T-helper 2 cell treated with Interferon-gamma antibody and Interleukin-4, amounts not matched to agents 5 μg/mL and 100 μg/mL, for 36 hours (primary cell): ENCODE measurements at regions not wholly inside any gene's neighbourhood (a gene's known extent, or its start where the extent isn't known, plus 50 kb on each side); places are given as distances from the start of the nearest gene placed in this dataset.

Experiments used
- DNase-seq: peaks from one replicate; pipeline ENCODE4 v3.0.0; 2021; ENCODE audit warnings: low spot score
- H3K27ac Mint-ChIP-seq: one replicate; pipeline ENCODE4 v1.8.0; 2021; ENCODE audit warnings: mild to moderate bottlenecking, mixed read lengths
- H3K27me3 Mint-ChIP-seq: one replicate; pipeline ENCODE4 v1.8.0; 2021; ENCODE audit warnings: low read depth, mixed read lengths
- H3K36me3 Mint-ChIP-seq: one replicate; pipeline ENCODE4 v1.8.0; 2021; ENCODE audit warnings: low read depth, mixed read lengths
- H3K4me1 Mint-ChIP-seq: one replicate; pipeline ENCODE4 v1.8.0; 2021; ENCODE audit warnings: low read depth, mixed read lengths
- H3K4me3 Mint-ChIP-seq: one replicate; pipeline ENCODE4 v1.8.0; 2022; ENCODE audit warnings: mild to moderate bottlenecking, moderate library complexity, mixed read lengths
- H3K9me3 Mint-ChIP-seq: one replicate; pipeline ENCODE4 v1.8.0; 2021; ENCODE audit warnings: mixed read lengths

DNA sequence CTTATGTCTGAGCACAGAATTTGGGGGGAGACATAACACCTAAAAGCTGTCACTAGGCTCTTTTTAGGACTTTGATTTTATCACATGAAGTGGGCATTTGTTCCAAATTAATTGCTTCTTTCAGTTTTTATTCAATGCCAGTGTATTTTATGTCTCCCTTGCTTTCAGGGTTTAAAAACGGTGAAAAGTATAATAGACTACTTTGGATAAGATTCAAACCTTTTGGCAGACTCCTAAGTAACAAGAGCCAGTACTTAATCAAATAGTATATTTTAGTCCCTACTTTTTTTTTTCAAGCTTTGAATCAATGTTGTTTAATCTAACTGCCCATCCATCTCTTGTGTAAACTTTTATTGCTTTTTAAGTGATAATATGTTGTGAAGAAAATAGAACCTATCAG is 847.2 kb upstream of the DPPA4 start:
- H3K36me3 Mint-ChIP-seq: no peaks in the 10 kb centered on the region
- DNase-seq: no peak
- H3K4me1 Mint-ChIP-seq: no peaks in the 10 kb centered on the region
- no peaks in the 10 kb centered on the region for H3K9me3 Mint-ChIP-seq
- H3K27me3 Mint-ChIP-seq: no peaks in the 10 kb centered on the region
- H3K27ac Mint-ChIP-seq: no peak overlapping the region
- H3K4me3 Mint-ChIP-seq: no peak overlapping the region

DNA sequence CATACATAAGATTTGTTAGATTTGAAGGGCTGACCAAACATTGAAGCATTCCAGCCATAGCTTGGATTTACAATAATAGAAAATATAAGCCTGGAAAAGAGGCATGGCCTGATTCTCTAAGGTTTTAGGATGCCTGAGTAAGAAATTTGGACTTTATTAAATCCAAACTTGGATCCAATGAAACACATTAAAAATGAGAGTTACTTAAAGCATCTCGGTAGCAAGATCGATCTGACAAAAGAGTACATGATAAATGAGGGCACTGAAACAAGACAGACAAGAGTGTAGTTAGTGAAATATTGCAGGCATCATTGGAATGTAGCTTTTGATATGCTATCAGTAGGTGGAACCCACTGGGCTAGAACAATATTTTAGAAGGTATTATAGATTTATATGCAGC is 855.7 kb upstream of the DPPA4 start:
- H3K27ac Mint-ChIP-seq: no peak overlapping the region
- H3K9me3 Mint-ChIP-seq: no peaks in the 10 kb centered on the region
- no peak for DNase-seq
- H3K4me1 Mint-ChIP-seq: no peaks in the 10 kb centered on the region
- no peak overlapping the region for H3K4me3 Mint-ChIP-seq
- H3K36me3 Mint-ChIP-seq: no peaks in the 10 kb centered on the region
- H3K27me3 Mint-ChIP-seq: no peaks in the 10 kb centered on the region

DNA sequence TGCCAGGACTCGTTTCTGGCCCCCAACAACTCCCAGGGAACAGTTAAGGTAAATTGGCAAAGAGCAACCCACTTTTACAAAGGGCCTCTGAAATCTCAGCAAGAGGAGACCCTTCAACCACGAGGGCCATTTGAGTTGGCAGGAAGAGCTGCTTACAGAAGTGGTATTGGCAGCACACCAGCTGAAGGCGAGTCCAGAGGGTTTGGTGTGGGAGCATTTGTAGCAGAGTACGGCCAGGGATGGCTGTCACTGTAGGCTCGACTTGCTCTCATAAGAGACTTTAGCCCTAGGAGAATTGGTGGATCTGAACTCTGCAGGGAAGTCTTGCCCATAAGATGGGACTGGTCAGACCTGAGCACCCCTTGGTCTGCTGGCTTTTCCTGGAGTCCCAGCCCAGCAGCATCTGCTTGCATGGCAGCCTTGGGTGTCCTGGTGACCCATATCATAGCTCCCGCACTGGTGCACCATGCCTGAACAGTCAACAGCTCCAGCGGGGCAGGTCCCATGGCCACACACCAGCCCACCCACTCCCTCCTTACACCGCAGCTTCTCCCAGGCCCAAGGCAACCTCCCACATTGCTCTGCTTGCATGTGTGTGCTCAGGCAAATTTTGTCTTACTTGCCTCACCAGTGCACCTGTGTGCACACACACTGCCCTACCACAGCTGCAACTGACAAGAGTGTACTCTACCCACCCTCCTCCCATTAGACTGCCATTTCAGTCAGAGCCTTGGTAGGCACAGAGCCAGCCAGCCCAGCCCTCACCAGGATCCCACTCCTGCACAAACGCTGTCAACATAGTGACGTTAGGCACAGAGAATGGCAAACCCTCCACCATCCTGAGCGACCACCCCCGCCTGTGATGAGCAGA is 861.6 kb upstream of the DPPA4 start:
- Mint-ChIP-seq H3K4me1 (no peaks in the 10 kb centered on the region), H3K36me3 (no peaks in the 10 kb centered on the region), H3K4me3 (no peak overlapping the region), H3K27me3 (no peaks in the 10 kb centered on the region), H3K9me3 (peaks cover 3% of the 10 kb centered on the region), H3K27ac (no peak overlapping the region)
- DNase-seq: no peak

DNA sequence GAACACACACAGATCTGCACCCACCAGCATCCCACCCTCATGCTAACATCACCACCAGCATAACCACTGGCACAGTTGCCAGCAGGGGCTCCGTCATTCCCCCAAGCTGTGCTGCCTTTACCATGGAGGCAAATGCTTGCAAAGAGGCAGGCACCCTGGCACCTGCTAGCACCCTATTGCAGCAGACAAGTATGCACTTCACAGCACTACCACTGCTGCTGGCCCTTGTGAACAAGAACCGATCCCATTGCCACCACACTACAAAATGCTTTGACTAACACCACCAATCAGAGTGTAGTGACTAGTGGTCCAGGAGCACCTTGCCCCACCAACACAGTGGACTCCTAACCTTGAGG is 862.2 kb upstream of the DPPA4 start:
- Mint-ChIP-seq H3K4me3 (no peak overlapping the region), H3K27me3 (no peaks in the 10 kb centered on the region), H3K36me3 (no peaks in the 10 kb centered on the region), H3K27ac (no peak overlapping the region), H3K9me3 (peaks cover 3% of the 10 kb centered on the region), H3K4me1 (no peaks in the 10 kb centered on the region)
- DNase-seq: no peak

DNA sequence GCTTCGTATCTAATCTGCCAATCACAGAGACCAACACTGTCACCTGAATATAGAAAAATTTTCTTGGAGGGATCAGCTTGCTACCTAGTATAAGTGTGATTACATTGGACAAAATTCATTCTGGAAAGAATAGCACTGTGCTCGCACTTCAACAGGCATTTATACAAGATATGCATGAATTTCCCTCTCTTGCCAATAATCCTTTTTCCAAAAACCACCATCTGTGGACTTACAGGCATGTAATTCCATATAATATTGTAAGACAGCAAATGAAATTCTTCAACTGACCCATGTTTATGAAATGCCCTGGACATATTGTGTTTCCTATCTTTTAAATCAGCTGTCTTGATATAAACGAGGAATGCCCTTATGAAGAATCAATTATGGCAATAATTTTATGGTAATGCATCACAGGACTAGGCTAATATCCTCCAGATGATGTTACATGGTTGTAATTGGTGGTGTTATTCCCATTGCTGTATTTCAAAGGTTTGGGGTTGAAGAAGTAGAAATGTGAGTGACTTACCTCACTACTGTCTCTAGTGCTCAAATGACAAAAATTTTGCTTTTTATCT is 861.4 kb upstream of the NECTIN3 start:
- Mint-ChIP-seq H3K4me3 (no peak overlapping the region), H3K9me3 (no peaks in the 10 kb centered on the region), H3K4me1 (no peaks in the 10 kb centered on the region), H3K36me3 (no peaks in the 10 kb centered on the region), H3K27ac (no peak overlapping the region), H3K27me3 (no peaks in the 10 kb centered on the region)
- DNase-seq: no peak

DNA sequence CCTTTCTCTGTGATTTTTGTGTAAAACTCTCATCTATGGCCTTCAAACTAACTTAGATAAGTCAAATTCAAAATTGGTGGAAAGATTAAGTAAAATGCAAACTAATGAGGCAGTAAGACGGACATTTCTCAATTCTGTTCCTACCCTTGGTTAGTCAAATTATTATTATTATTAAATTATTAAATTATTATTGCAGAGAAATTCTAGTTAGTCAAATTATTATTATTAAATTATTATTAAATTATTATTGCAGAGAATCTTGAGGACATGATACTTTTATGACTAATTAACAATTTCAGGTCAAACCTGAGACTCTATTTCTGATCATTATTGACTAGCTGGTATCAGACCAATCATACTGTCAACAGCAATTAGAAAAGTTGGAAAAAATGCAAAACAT is 845.0 kb upstream of the NECTIN3 start:
- no peak overlapping the region for H3K4me3 Mint-ChIP-seq
- H3K4me1 Mint-ChIP-seq: no peaks in the 10 kb centered on the region
- no peaks in the 10 kb centered on the region for H3K27me3 Mint-ChIP-seq
- H3K9me3 Mint-ChIP-seq: no peaks in the 10 kb centered on the region
- H3K27ac Mint-ChIP-seq: no peak overlapping the region
- H3K36me3 Mint-ChIP-seq: no peaks in the 10 kb centered on the region
- no peak for DNase-seq

DNA sequence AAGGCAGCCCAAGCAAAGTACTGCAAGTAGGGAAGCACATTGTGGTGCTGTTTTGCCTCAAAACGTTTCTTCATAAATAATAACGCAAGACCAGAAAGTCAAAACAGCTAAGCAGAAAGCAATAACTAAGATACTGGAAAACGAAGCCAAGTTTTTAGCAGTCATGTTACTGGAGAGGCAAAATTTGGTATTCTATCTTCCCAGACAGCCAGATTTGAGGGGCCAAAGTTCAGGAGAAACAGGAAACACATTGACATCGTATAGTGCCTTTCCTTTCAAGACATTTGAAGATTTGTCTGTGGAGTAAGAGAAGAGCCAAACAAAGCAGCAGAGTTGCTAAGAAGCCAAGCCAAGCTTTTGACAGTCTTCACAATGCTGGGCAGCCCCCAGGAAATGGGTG is 843.6 kb upstream of the NECTIN3 start:
- Mint-ChIP-seq H3K9me3 (no peaks in the 10 kb centered on the region), H3K4me3 (no peak overlapping the region), H3K27me3 (no peaks in the 10 kb centered on the region), H3K36me3 (no peaks in the 10 kb centered on the region), H3K4me1 (no peaks in the 10 kb centered on the region), H3K27ac (no peak overlapping the region)
- no peak for DNase-seq

DNA sequence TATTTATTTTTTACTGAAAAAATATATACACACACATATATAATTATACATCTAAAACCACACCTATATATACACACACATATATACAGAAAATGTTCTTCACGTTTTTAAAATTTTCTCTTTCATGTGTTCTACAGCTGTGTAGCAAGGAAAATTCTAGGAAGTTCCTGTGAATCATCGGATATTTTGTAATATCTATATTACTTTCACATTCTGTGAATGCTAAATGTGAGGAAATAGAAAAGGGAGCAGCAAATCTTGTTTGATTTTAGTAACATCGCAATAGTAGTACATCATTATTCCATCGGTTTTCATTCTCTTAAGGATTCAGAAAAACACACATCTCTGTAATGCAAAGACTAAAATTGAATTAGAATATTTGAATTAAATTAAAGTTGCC is 836.8 kb upstream of the NECTIN3 start:
- Mint-ChIP-seq H3K4me3 (no peak overlapping the region), H3K27ac (no peak overlapping the region), H3K4me1 (no peaks in the 10 kb centered on the region), H3K27me3 (no peaks in the 10 kb centered on the region), H3K36me3 (no peaks in the 10 kb centered on the region), H3K9me3 (no peaks in the 10 kb centered on the region)
- DNase-seq: no peak

DNA sequence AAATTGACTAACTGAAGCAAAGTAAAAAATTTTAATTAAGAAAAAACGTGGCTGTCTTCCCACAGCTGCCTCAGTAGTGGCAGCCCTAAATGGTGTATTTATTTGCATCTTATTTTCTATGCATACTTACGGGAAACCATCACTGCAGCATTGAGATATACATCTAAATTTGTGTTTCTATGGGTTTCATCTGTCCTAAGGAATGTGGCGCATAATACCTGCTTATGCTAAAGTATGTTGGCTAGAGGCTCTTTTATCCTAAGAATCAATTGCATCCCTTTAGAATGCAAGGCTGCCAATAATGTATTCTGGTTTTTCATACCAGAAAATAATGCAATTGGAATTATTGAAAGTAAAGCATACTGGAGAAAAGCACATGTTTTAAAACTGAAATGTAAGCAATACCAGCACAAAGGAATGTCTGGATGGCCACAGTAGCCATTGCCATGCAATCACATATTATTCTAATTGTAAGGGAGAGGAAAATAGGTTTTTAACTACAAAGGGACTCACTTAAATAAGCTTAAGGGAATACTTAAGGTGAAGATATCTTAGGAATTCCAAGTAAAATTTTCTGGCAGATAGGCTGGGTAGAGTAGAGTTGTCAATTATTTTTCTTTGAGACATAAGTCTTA is 834.5 kb upstream of the NECTIN3 start:
- H3K4me3 Mint-ChIP-seq: no peak overlapping the region
- H3K9me3 Mint-ChIP-seq: no peaks in the 10 kb centered on the region
- no peak for DNase-seq
- H3K4me1 Mint-ChIP-seq: no peaks in the 10 kb centered on the region
- no peaks in the 10 kb centered on the region for H3K36me3 Mint-ChIP-seq
- no peaks in the 10 kb centered on the region for H3K27me3 Mint-ChIP-seq
- no peak overlapping the region for H3K27ac Mint-ChIP-seq

DNA sequence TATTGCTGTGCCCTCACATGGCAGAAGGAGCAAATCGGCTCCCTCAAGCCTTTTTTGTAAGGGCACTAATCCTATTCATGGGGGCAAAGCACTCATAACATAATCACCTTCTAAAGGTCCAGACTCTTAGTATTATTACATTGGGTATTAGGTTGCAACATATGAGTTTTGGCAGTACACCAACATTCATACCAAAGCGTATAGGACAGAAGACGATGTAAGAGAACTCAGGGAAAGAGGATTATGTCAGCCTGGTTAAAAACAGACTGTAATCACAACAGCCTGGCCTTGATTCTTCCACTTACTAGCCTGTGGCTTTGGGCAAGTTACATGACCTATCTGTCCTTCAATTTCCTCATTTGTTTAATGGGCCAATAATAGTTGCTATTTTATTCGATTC is 828.5 kb upstream of the NECTIN3 start:
- no peak overlapping the region for H3K27ac Mint-ChIP-seq
- no peaks in the 10 kb centered on the region for H3K27me3 Mint-ChIP-seq
- H3K4me3 Mint-ChIP-seq: no peak overlapping the region
- no peaks in the 10 kb centered on the region for H3K36me3 Mint-ChIP-seq
- no peaks in the 10 kb centered on the region for H3K9me3 Mint-ChIP-seq
- DNase-seq: no peak
- no peaks in the 10 kb centered on the region for H3K4me1 Mint-ChIP-seq

DNA sequence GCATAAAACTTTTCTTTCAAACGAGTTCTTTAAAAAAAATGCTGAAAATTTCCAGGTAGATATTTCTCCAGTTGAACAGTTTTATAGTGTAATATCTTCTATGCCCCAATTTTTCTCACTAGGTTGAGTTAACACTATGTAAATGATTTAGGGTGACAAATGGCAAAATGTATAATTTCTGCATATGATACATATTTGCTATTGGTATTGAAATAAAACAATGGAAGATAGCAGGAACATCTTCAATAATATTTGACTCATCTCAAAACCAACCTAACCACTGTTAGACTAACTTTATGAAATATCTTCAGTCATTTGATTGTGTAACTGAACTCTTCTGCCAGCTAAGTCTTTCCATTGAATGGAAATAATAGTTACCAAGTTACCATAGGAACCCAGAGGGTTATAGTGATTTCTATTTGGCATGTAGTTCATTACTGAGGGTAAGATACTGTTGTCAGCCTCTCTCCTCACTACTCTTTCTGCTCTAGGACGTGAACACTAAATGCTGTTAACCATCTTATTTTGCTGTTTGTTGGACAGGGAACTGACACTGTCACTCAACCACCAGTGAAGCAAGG is 824.7 kb upstream of the NECTIN3 start:
- H3K4me1 Mint-ChIP-seq: no peaks in the 10 kb centered on the region
- H3K36me3 Mint-ChIP-seq: no peaks in the 10 kb centered on the region
- no peak for DNase-seq
- H3K27ac Mint-ChIP-seq: no peak overlapping the region
- no peak overlapping the region for H3K4me3 Mint-ChIP-seq
- H3K9me3 Mint-ChIP-seq: no peaks in the 10 kb centered on the region
- no peaks in the 10 kb centered on the region for H3K27me3 Mint-ChIP-seq

DNA sequence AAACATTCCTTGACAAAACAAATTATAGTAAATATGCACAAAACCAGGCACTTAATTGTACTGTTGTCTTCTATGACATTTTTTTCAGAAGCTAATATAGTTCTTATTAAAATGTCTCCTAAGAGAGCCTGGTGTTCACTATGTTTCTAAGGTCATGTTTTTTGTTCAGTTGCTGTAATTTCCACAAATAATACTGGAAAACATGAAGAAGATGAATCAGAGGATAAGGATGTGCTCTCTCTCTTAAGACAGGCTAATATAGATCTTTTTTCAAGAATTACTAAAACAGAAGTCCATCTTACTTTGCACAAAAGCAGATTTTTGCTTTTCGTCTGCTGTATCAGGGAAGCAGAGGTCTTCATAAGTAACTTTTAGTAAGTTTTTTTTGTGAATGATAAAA is 823.0 kb upstream of the NECTIN3 start:
- Mint-ChIP-seq H3K27ac (no peak overlapping the region), H3K27me3 (no peaks in the 10 kb centered on the region), H3K9me3 (no peaks in the 10 kb centered on the region), H3K4me1 (no peaks in the 10 kb centered on the region), H3K4me3 (no peak overlapping the region), H3K36me3 (no peaks in the 10 kb centered on the region)
- DNase-seq: no peak

DNA sequence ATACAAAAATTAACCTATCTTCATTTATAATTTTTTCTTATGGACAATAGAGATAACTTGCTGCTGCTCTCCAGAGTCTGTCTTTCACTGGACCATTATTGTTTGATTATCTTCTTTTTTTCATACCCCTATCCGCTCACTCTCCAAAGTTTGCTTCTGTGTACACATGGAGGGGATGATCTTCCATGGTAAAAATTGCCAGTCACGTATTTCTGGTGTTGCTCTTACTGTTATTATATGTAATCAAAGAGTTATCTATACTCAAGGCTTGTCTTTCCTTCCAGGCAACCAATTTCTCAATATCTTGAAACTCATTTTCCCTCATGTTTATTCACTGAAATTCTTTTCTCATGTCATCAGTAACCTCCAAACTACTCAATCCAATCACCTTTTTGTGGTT is 817.8 kb upstream of the NECTIN3 start:
- Mint-ChIP-seq H3K36me3 (no peaks in the 10 kb centered on the region), H3K4me3 (no peak overlapping the region), H3K27ac (no peak overlapping the region), H3K9me3 (peaks cover 4% of the 10 kb centered on the region), H3K27me3 (no peaks in the 10 kb centered on the region), H3K4me1 (no peaks in the 10 kb centered on the region)
- DNase-seq: no peak

DNA sequence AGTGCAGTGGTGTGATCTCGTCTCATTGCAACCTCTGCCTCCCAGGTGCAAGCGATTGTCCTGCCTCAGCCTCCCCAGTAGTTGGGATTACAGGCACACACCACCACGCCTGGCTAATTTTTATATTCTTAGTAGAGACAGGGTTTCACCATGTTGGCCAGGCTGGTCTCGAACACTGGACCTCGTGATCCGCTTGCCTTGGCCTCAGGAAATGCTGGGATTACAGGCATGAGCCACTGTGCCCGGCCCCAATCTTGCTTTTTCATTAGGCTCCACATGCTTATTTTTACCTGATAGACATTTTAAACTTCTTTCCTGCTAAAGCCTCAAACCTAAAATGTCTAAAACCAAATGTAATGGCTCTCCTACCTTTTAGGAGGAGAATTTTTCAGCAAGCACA is 817.0 kb upstream of the NECTIN3 start:
- Mint-ChIP-seq H3K4me3 (no peak overlapping the region), H3K27me3 (no peaks in the 10 kb centered on the region), H3K9me3 (peaks cover 4% of the 10 kb centered on the region), H3K4me1 (no peaks in the 10 kb centered on the region), H3K36me3 (no peaks in the 10 kb centered on the region), H3K27ac (no peak overlapping the region)
- DNase-seq: no peak
